WERI-Rb-1 (cell line): ENCODE measurements at regions not wholly inside any gene's neighbourhood (a gene's known extent, or its start where the extent isn't known, plus 50 kb on each side); places are given as distances from the start of the nearest gene placed in this dataset.

ENCODE experiments used
- DNase-seq: peaks from one replicate; pipeline ENCODE4 v3.0.0-alpha.2; 2020
- H3K27ac ChIP-seq: fragments of 250-450 bp; sonication (Bioruptor Pico); 2 replicates; pipeline ENCODE4 v1.5.1; 2020; ENCODE audit warnings: mild to moderate bottlenecking, moderate library complexity
- H3K27me3 ChIP-seq: fragments of 250-450 bp; sonication (Bioruptor Pico); 2 replicates; pipeline ENCODE4 v1.5.1; 2021; ENCODE audit warnings: mild to moderate bottlenecking, low read depth, moderate library complexity; ENCODE audit not compliant: insufficient read depth, severe bottlenecking
- H3K36me3 ChIP-seq: fragments of 250-450 bp; sonication (Bioruptor Pico); 2 replicates; pipeline ENCODE4 v1.5.1; 2020; ENCODE audit warnings: mild to moderate bottlenecking, moderate library complexity
- H3K4me3 ChIP-seq: 2 replicates; pipeline ENCODE4 v1.5.1; 2011; ENCODE audit warnings: low read depth, mild to moderate bottlenecking, control low read depth, low read length
- H3K9me3 ChIP-seq: fragments of 250-450 bp; sonication (Bioruptor Pico); 2 replicates; pipeline ENCODE4 v1.5.1; 2021; ENCODE audit warnings: mild to moderate bottlenecking, moderate library complexity; ENCODE audit not compliant: severe bottlenecking
- CTCF ChIP-seq: IDR thresholded peaks from 2 replicates; pipeline ENCODE4 v1.5.1; 2011; ENCODE audit warnings: low read depth, mild to moderate bottlenecking, control low read depth, inconsistent platforms, low read length

GRCh38 chr13:71149498-71150363 is 717.3 kb downstream of the DACH1 start:
- no peak for TF ChIP-seq CTCF
- no peaks in the 10 kb centered on the region for H3K9me3 ChIP-seq
- no peaks in the 10 kb centered on the region for H3K27me3 ChIP-seq
- H3K27ac ChIP-seq, result no peak overlapping the region
- no peak overlapping the region for H3K4me3 ChIP-seq
- H3K36me3 ChIP-seq, result no peaks in the 10 kb centered on the region
- no peak for DNase-seq

GRCh38 chr13:71149046-71149445 is 718.0 kb downstream of the DACH1 start:
- Histone ChIP-seq H3K4me3 (no peak overlapping the region), H3K36me3 (no peaks in the 10 kb centered on the region), H3K27ac (no peak overlapping the region), H3K9me3 (no peaks in the 10 kb centered on the region), H3K27me3 (no peaks in the 10 kb centered on the region)
- DNase-seq, result no peak
- no peak for TF ChIP-seq CTCF

- no peak overlapping the region for H3K27ac ChIP-seq
- no peak for TF ChIP-seq CTCF
- no peaks in the 10 kb centered on the region for H3K36me3 ChIP-seq
- H3K9me3 ChIP-seq, result no peaks in the 10 kb centered on the region
- DNase-seq, result no peak
- no peak overlapping the region for H3K4me3 ChIP-seq
- no peaks in the 10 kb centered on the region for H3K27me3 ChIP-seq
Measured at GRCh38 chr13:71148396-71148795, 718.6 kb downstream of the DACH1 start.

GRCh38 chr13:71144883-71145282 is 722.1 kb downstream of the DACH1 start:
- Histone ChIP-seq H3K9me3 (no peaks in the 10 kb centered on the region), H3K36me3 (no peaks in the 10 kb centered on the region), H3K4me3 (no peak overlapping the region), H3K27me3 (no peaks in the 10 kb centered on the region), H3K27ac (no peak overlapping the region)
- DNase-seq, result no peak
- TF ChIP-seq CTCF, result no peak

- Histone ChIP-seq H3K9me3 (no peaks in the 10 kb centered on the region), H3K36me3 (no peaks in the 10 kb centered on the region), H3K4me3 (no peak overlapping the region), H3K27me3 (no peaks in the 10 kb centered on the region), H3K27ac (no peak overlapping the region)
- TF ChIP-seq CTCF, result no peak
- DNase-seq, result no peak
Measured at GRCh38 chr13:71137101-71137500, 729.9 kb downstream of the DACH1 start.

- no peak for TF ChIP-seq CTCF
- H3K4me3 ChIP-seq, result no peak overlapping the region
Measured at GRCh38 chr13:71124230-71124629, 742.8 kb downstream of the DACH1 start.

More at GRCh38 chr13:71124230-71124629, 742.8 kb downstream of the DACH1 start:
- no peaks in the 10 kb centered on the region for H3K36me3 ChIP-seq
- H3K9me3 ChIP-seq, result no peaks in the 10 kb centered on the region
- H3K27me3 ChIP-seq, result no peaks in the 10 kb centered on the region
- H3K27ac ChIP-seq, result no peak overlapping the region
- no peak for DNase-seq
